ENCODE measurements at regions not wholly inside any gene's neighbourhood (a gene's known extent, or its start where the extent isn't known, plus 50 kb on each side); places are given as distances from the start of the nearest gene placed in this dataset.

- no peaks in the 10 kb centered on the region for H3K36me3 ChIP-seq (ENCODE audit: control insufficient read depth, insufficient read depth, low read length)
- no peaks in the 10 kb centered on the region for H3K27me3 ChIP-seq (ENCODE audit: control insufficient read depth, insufficient read depth, low read length)
- no peak overlapping the region for H3K27ac ChIP-seq (ENCODE audit: insufficient read depth, low read length)
- H2AFZ ChIP-seq (ENCODE audit: low read length): no peak overlapping the region
- DNase-seq (ENCODE audit: low read depth in 2 of 2): no peak
- H3K9ac ChIP-seq (ENCODE audit: insufficient read depth, low read length): no peak overlapping the region
- H3K4me2 ChIP-seq (ENCODE audit: extremely low read depth, insufficient read depth, low read length): no peak overlapping the region
- no peaks in the 10 kb centered on the region for H3K4me1 ChIP-seq (ENCODE audit: control insufficient read depth, extremely low read depth, insufficient read depth, low read length)
- H3K4me3 ChIP-seq (replicated peaks in 1 of 4; ENCODE audit: control extremely low read depth in 1 of 4, insufficient read depth in 1 of 4, low read depth in 3 of 4, low read length in 4 of 4): no peak overlapping the region
- TF ChIP-seq, protein P1, sequence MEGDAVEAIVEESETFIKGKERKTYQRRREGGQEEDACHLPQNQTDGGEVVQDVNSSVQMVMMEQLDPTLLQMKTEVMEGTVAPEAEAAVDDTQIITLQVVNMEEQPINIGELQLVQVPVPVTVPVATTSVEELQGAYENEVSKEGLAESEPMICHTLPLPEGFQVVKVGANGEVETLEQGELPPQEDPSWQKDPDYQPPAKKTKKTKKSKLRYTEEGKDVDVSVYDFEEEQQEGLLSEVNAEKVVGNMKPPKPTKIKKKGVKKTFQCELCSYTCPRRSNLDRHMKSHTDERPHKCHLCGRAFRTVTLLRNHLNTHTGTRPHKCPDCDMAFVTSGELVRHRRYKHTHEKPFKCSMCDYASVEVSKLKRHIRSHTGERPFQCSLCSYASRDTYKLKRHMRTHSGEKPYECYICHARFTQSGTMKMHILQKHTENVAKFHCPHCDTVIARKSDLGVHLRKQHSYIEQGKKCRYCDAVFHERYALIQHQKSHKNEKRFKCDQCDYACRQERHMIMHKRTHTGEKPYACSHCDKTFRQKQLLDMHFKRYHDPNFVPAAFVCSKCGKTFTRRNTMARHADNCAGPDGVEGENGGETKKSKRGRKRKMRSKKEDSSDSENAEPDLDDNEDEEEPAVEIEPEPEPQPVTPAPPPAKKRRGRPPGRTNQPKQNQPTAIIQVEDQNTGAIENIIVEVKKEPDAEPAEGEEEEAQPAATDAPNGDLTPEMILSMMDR (conservative IDR thresholded peaks at IDR 0.05 in 1 of 2, IDR thresholded peaks at IDR 0.05 in 1 of 2; ENCODE audit: low read depth in 1 of 2, low read length in 2 of 2): no peak
- TF ChIP-seq EZH2 (IDR thresholded peaks at IDR 0.05; ENCODE audit: low read length, missing control alignments): no peak
- no peaks in the 10 kb centered on the region for H3K79me2 ChIP-seq (ENCODE audit: control insufficient read depth, insufficient read depth, low read length)
- no peaks in the 10 kb centered on the region for H4K20me1 ChIP-seq (ENCODE audit: control insufficient read depth, extremely low read depth, insufficient read depth, low read length)
- no peaks in the 10 kb centered on the region for H3K9me3 ChIP-seq (ENCODE audit: control insufficient read depth, insufficient read depth, low read depth, low read length)
Measured at GRCh38 chr10:78281627-78282026, 248.0 kb downstream of the RPS24 start.

DNA sequence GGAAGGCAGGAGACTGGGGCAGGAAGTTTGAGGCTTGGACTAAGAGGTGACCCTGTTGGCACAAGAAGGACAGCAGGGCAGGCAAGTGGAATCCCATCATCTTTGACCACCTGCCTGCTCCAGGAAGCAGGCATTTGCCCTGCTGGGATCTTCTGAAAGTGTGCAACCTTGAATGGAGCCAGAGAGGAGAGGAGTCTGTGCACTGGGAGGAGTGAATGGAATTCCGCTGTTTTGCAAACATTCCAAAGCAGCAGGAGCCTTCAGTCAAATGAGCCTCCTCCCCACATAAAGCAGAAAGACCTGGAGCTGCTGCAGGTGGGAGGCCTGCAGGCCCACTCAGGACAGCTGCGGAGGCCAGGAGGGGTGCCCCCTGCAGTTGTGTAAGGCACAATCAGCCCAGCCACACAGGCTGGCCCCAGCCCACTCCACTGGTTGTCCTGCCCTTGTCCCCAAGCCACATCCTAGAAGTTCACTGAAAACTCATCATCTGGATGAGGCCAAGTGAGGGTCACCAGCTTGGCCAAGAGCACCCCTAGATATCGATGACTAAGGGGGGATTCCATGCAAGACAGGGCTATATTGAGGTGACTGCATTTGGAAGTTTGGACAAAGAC, 249.5 kb downstream of the RPS24 start:
- no peak overlapping the region for H3K9ac ChIP-seq (ENCODE audit: insufficient read depth, low read length)
- H3K4me2 ChIP-seq (ENCODE audit: extremely low read depth, insufficient read depth, low read length): no peak overlapping the region
- no peaks in the 10 kb centered on the region for H3K4me1 ChIP-seq (ENCODE audit: control insufficient read depth, extremely low read depth, insufficient read depth, low read length)
- TF ChIP-seq, protein P1 (conservative IDR thresholded peaks at IDR 0.05 in 1 of 2, IDR thresholded peaks at IDR 0.05 in 1 of 2; ENCODE audit: low read depth in 1 of 2, low read length in 2 of 2): no peak
- no peak for TF ChIP-seq EZH2 (IDR thresholded peaks at IDR 0.05; ENCODE audit: low read length, missing control alignments)
- no peak overlapping the region for H3K4me3 ChIP-seq (replicated peaks in 1 of 4; ENCODE audit: control extremely low read depth in 1 of 4, insufficient read depth in 1 of 4, low read depth in 3 of 4, low read length in 4 of 4)
- H3K27me3 ChIP-seq (ENCODE audit: control insufficient read depth, insufficient read depth, low read length): no peaks in the 10 kb centered on the region
- no peak overlapping the region for H3K27ac ChIP-seq (ENCODE audit: insufficient read depth, low read length)
- no peaks in the 10 kb centered on the region for H3K79me2 ChIP-seq (ENCODE audit: control insufficient read depth, insufficient read depth, low read length)
- H3K9me3 ChIP-seq (ENCODE audit: control insufficient read depth, insufficient read depth, low read depth, low read length): no peaks in the 10 kb centered on the region
- no peak for DNase-seq (ENCODE audit: low read depth in 2 of 2)
- H3K36me3 ChIP-seq (ENCODE audit: control insufficient read depth, insufficient read depth, low read length): no peaks in the 10 kb centered on the region
- H2AFZ ChIP-seq (ENCODE audit: low read length): no peak overlapping the region
- H4K20me1 ChIP-seq (ENCODE audit: control insufficient read depth, extremely low read depth, insufficient read depth, low read length): no peaks in the 10 kb centered on the region

DNA sequence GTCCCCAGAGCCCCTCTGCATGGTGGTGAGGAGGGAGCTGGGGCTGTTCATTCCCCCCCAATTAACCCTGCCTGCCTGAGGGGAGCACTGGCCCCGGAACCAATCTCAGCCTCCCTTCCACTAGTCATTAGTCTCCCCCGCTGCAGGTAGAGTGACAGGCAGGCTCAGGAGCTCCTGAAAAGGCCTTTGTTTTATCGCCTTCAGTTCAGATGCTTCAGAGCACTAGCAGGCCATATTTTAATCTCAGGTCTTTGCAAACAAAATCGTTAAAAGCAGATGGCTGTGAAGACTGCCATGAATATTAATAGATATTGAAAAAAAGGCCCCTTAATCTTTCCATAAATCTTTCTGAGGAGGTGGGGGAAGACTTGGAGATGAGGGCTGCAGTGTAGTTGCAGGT, 250.7 kb downstream of the RPS24 start:
- Histone ChIP-seq H3K4me1 (ENCODE audit: control insufficient read depth, extremely low read depth, insufficient read depth, low read length) (no peaks in the 10 kb centered on the region), H4K20me1 (ENCODE audit: control insufficient read depth, extremely low read depth, insufficient read depth, low read length) (no peaks in the 10 kb centered on the region), H3K4me2 (ENCODE audit: extremely low read depth, insufficient read depth, low read length) (no peak overlapping the region), H2AFZ (ENCODE audit: low read length) (no peak overlapping the region), H3K27ac (ENCODE audit: insufficient read depth, low read length) (no peak overlapping the region), H3K4me3 (replicated peaks in 1 of 4; ENCODE audit: control extremely low read depth in 1 of 4, insufficient read depth in 1 of 4, low read depth in 3 of 4, low read length in 4 of 4) (no peak overlapping the region), H3K79me2 (ENCODE audit: control insufficient read depth, insufficient read depth, low read length) (no peaks in the 10 kb centered on the region), H3K9me3 (ENCODE audit: control insufficient read depth, insufficient read depth, low read depth, low read length) (no peaks in the 10 kb centered on the region), H3K9ac (ENCODE audit: insufficient read depth, low read length) (no peak overlapping the region), H3K36me3 (ENCODE audit: control insufficient read depth, insufficient read depth, low read length) (no peaks in the 10 kb centered on the region), H3K27me3 (ENCODE audit: control insufficient read depth, insufficient read depth, low read length) (no peaks in the 10 kb centered on the region)
- DNase-seq (ENCODE audit: low read depth in 2 of 2): no peak
- TF ChIP-seq, protein P1 (conservative IDR thresholded peaks at IDR 0.05 in 1 of 2, IDR thresholded peaks at IDR 0.05 in 1 of 2; ENCODE audit: low read depth in 1 of 2, low read length in 2 of 2): no peak
- no peak for TF ChIP-seq EZH2 (IDR thresholded peaks at IDR 0.05; ENCODE audit: low read length, missing control alignments)
